ENCODE measurements at regions not wholly inside any gene's neighbourhood (a gene's known extent, or its start where the extent isn't known, plus 50 kb on each side); places are given as distances from the start of the nearest gene placed in this dataset.

DNA sequence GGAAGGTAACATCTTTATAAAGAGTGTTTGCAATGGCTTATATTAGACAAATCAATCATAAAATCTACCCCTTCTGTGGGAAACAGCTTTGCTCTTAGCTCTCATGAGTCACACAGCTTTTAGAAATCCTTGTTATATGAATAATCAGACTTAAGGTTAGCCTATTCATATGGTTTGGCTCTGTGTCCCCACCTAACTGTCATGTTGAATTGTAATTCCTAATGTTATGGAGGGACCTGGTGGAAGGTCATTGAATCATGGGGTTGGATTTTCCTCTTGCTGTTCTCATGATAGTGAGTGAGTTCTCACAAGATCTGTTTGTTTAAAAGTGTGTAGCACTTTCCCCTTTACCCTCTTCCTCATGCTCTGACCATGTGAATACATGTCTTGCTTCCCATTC lies 704.2 kb upstream of the KLHL1 start:
- TF ChIP-seq, protein P1, sequence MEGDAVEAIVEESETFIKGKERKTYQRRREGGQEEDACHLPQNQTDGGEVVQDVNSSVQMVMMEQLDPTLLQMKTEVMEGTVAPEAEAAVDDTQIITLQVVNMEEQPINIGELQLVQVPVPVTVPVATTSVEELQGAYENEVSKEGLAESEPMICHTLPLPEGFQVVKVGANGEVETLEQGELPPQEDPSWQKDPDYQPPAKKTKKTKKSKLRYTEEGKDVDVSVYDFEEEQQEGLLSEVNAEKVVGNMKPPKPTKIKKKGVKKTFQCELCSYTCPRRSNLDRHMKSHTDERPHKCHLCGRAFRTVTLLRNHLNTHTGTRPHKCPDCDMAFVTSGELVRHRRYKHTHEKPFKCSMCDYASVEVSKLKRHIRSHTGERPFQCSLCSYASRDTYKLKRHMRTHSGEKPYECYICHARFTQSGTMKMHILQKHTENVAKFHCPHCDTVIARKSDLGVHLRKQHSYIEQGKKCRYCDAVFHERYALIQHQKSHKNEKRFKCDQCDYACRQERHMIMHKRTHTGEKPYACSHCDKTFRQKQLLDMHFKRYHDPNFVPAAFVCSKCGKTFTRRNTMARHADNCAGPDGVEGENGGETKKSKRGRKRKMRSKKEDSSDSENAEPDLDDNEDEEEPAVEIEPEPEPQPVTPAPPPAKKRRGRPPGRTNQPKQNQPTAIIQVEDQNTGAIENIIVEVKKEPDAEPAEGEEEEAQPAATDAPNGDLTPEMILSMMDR (conservative IDR thresholded peaks at IDR 0.05; ENCODE audit: low read depth, low read length) = no peak
- no peak for TF ChIP-seq EZH2 (IDR thresholded peaks at IDR 0.05; ENCODE audit: low read length, unreplicated experiment)
